Gastroesophageal sphincter (tissue), 4 donors: ENCODE measurements at regions not wholly inside any gene's neighbourhood (a gene's known extent, or its start where the extent isn't known, plus 50 kb on each side); places are given as distances from the start of the nearest gene placed in this dataset.
A peak's percentile ranks its signal among the peaks of the same experiment; 100 is the strongest.

ENCODE experiments used
- ATAC-seq: fragments of 150-250 bp; one replicate; pipeline ENCODE4 v1.9.1; 2016; ENCODE audit warnings: mild to moderate bottlenecking, moderate library complexity
- H3K27ac ChIP-seq, 4 donors: fragments of 200-600 bp; sonication (generic) in 3 of 4; 1 replicate in 3 of 4; 2 replicates in 1 of 4; pipeline ENCODE4 v1.5.1; 2016 to 2019
- H3K27me3 ChIP-seq: fragments of 200-600 bp; sonication (generic); one replicate; pipeline ENCODE4 v1.5.1; 2019
- H3K36me3 ChIP-seq, 2 donors: fragments of 200-600 bp; sonication (generic); one replicate each; pipeline ENCODE4 v1.5.1; 2019; ENCODE audit warnings: control low read depth in 1 of 2
- H3K4me1 ChIP-seq, 3 donors: fragments of 200-600 bp; sonication (generic); 1 replicate in 2 of 3; 2 replicates in 1 of 3; pipeline ENCODE4 v1.5.1; 2016 to 2019; ENCODE audit warnings: control low read depth in 2 of 3
- H3K4me3 ChIP-seq, 2 donors: fragments of 200-600 bp; sonication (generic); one replicate each; pipeline ENCODE4 v1.5.1; 2019; ENCODE audit warnings: mild to moderate bottlenecking in 1 of 2, moderate library complexity in 1 of 2
- H3K9me3 ChIP-seq, 3 donors: fragments of 200-600 bp; sonication (generic); one replicate each; pipeline ENCODE4 v1.5.1; 2017 to 2019; ENCODE audit warnings: control low read depth in 2 of 3
- EP300 ChIP-seq: sonication (generic); formaldehyde crosslinking; IDR thresholded peaks from one replicate; pipeline ENCODE4 v1.6.1; 2017; ENCODE audit warnings: antibody characterized with exemption, mild to moderate bottlenecking
- POLR2A ChIP-seq, 2 donors: fragments of 450-650 bp; IDR thresholded peaks; one replicate each; pipeline ENCODE4 v1.6.1; 2017; ENCODE audit warnings: antibody characterized with exemption in 2 of 2, mild to moderate bottlenecking in 2 of 2, moderate library complexity in 1 of 2
- POLR2AphosphoS5 ChIP-seq: sonication (generic); formaldehyde crosslinking; IDR thresholded peaks from one replicate; pipeline ENCODE4 v1.6.1; 2017; ENCODE audit warnings: antibody characterized with exemption
- WGBS, 2 donors: methylation state at CpG; one replicate each; pipeline ENCODE4 v1.1.5; 2018; ENCODE audit warnings: low coverage in 1 of 2; 5-methylcytosine and 5-hydroxymethylcytosine counted together
- TF ChIP-seq, protein P1 (sequence below), 4 experiments: fragments of 200-600 bp in 2 of 4; fragments of 450-650 bp in 2 of 4; sonication (generic) in 1 of 4; IDR thresholded peaks; one replicate each; pipeline ENCODE4 v1.5.1; 2017 to 2019; ENCODE audit warnings: antibody characterized with exemption in 4 of 4, mild to moderate bottlenecking in 2 of 4, moderate library complexity in 2 of 4

- 33 to 62% methylated on average over 7 to 9 of the region's 10 CpGs for WGBS, 2 donors
- H3K27ac ChIP-seq = peak overlapping the region in 3 of 4 donors; percentile 38 to 58 (median 58)
- TF ChIP-seq POLR2A (IDR thresholded peaks at IDR 0.05) = no peak
- TF ChIP-seq, protein P1, sequence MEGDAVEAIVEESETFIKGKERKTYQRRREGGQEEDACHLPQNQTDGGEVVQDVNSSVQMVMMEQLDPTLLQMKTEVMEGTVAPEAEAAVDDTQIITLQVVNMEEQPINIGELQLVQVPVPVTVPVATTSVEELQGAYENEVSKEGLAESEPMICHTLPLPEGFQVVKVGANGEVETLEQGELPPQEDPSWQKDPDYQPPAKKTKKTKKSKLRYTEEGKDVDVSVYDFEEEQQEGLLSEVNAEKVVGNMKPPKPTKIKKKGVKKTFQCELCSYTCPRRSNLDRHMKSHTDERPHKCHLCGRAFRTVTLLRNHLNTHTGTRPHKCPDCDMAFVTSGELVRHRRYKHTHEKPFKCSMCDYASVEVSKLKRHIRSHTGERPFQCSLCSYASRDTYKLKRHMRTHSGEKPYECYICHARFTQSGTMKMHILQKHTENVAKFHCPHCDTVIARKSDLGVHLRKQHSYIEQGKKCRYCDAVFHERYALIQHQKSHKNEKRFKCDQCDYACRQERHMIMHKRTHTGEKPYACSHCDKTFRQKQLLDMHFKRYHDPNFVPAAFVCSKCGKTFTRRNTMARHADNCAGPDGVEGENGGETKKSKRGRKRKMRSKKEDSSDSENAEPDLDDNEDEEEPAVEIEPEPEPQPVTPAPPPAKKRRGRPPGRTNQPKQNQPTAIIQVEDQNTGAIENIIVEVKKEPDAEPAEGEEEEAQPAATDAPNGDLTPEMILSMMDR (IDR thresholded peaks at IDR 0.05) = no peak
- TF ChIP-seq EP300 = no peak
- no peak for TF ChIP-seq POLR2AphosphoS5
- H3K4me1 ChIP-seq = peaks cover 0 to 44% (median 12%) of the 10 kb centered on the region in 3 donors
- H3K4me3 ChIP-seq = no peak overlapping the region
- H3K36me3 ChIP-seq = no peaks in the 10 kb centered on the region
- no peaks in the 10 kb centered on the region for H3K9me3 ChIP-seq
- H3K27me3 ChIP-seq = no peaks in the 10 kb centered on the region
- no peak for ATAC-seq
Measured at GRCh38 chr14:61125041-61125866, 144.2 kb downstream of the SLC38A6 start.

- 80 to 88% methylated on average over 3 of the region's 3 CpGs for WGBS, 2 donors
- H3K36me3 ChIP-seq = no peaks in the 10 kb centered on the region
- no peak for ATAC-seq
- TF ChIP-seq, protein P1 (IDR thresholded peaks at IDR 0.05) = no peak
- TF ChIP-seq POLR2A (IDR thresholded peaks at IDR 0.05) = no peak
- no peak for TF ChIP-seq POLR2AphosphoS5
- no peak overlapping the region for H3K4me3 ChIP-seq
- H3K4me1 ChIP-seq = peaks cover 0 to 35% (median 12%) of the 10 kb centered on the region in 3 donors
- no peak overlapping the region for H3K27ac ChIP-seq
- no peaks in the 10 kb centered on the region for H3K27me3 ChIP-seq
- H3K9me3 ChIP-seq = no peaks in the 10 kb centered on the region
Measured at GRCh38 chr14:61122862-61123261, 141.8 kb downstream of the SLC38A6 start.

GRCh38 chr14:61121355-61121787, 140.3 kb downstream of the SLC38A6 start:
- 89 to 98% methylated on average over 4 to 9 of the region's 9 CpGs for WGBS, 2 donors
- H3K36me3 ChIP-seq = no peaks in the 10 kb centered on the region
- no peak overlapping the region for H3K4me3 ChIP-seq
- H3K9me3 ChIP-seq = no peaks in the 10 kb centered on the region
- H3K27ac ChIP-seq = no peak overlapping the region
- no peaks in the 10 kb centered on the region for H3K27me3 ChIP-seq
- TF ChIP-seq, protein P1 (IDR thresholded peaks at IDR 0.05) = no peak
- TF ChIP-seq POLR2A (IDR thresholded peaks at IDR 0.05) (no peak), EP300 (no peak), POLR2AphosphoS5 (no peak)
- peaks cover 0 to 29% (median 11%) of the 10 kb centered on the region in 3 donors for H3K4me1 ChIP-seq
- ATAC-seq = no peak

- TF ChIP-seq POLR2AphosphoS5 = no peak
- no peak for TF ChIP-seq POLR2A (IDR thresholded peaks at IDR 0.05)
- TF ChIP-seq, protein P1 (IDR thresholded peaks at IDR 0.05) = no peak
- TF ChIP-seq EP300 = no peak
- Histone ChIP-seq H3K36me3 (no peaks in the 10 kb centered on the region), H3K27me3 (no peaks in the 10 kb centered on the region), H3K4me3 (no peak overlapping the region), H3K9me3 (no peaks in the 10 kb centered on the region), H3K27ac (no peak overlapping the region), H3K4me1 (peaks cover 0 to 21% (median 3%) of the 10 kb centered on the region in 3 donors)
- no peak for ATAC-seq
- WGBS, 2 donors = 83 to 88% methylated on average over 1 to 4 of the region's 8 CpGs
Measured at GRCh38 chr14:61120576-61120975, 139.5 kb downstream of the SLC38A6 start.

DNA sequence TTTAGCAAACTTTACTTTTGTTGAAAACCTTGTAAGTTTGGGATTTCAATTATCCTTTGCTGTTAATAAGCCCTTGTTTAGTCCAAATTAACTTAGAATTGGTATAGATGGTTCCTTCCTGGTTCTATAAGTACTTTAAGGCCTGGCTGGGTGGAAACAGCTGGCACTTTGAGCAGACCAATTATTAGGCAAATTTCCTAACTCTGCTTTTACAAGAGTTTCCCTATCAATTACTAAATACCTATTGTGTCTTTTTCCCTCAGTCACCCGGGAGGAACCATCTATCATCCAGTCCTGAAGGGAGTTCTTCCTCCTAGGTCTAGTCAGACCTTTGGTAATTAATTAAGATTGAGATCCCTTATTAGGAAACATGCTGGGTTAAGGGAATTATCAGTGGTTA, 138.0 kb downstream of the SLC38A6 start:
- TF ChIP-seq, protein P1 (IDR thresholded peaks at IDR 0.05) = no peak
- no peak for TF ChIP-seq EP300
- no peak for TF ChIP-seq POLR2AphosphoS5
- no peak for TF ChIP-seq POLR2A (IDR thresholded peaks at IDR 0.05)
- Histone ChIP-seq H3K4me3 (no peak overlapping the region), H3K27ac (no peak overlapping the region), H3K4me1 (peaks cover 0 to 6% (median 0%) of the 10 kb centered on the region in 3 donors), H3K9me3 (peaks cover 0 to 13% (median 0%) of the 10 kb centered on the region in 3 donors), H3K36me3 (no peaks in the 10 kb centered on the region), H3K27me3 (no peaks in the 10 kb centered on the region)
- WGBS, 2 donors = 50 to 75% methylated on average over 1 of the region's 1 CpG
- no peak for ATAC-seq
